ENCODE measurements at regions not wholly inside any gene's neighbourhood (a gene's known extent, or its start where the extent isn't known, plus 50 kb on each side); places are given as distances from the start of the nearest gene placed in this dataset.

- peaks cover 0 to 30% of the 10 kb centered on the region in 2 experiments; a peak in 3 of 4 replicates for H3K4me1 ChIP-seq (ENCODE audit: control insufficient read depth in 1 of 2, insufficient read depth in 2 of 2, low read depth in 1 of 2, low read length in 1 of 2)
- H3K9me2 ChIP-seq: no peaks in the 10 kb centered on the region
- no peaks in the 10 kb centered on the region for H3K27me3 ChIP-seq (ENCODE audit: insufficient read depth)
- H3K79me2 ChIP-seq (ENCODE audit: insufficient read depth): no peaks in the 10 kb centered on the region
- CTCF ChIA-PET: interaction anchor here (0.6 kb wide), 1 partner anchor 1273 kb away, joined by 4 read pairs; no protein-coding TSS in a partner anchor
- peak overlapping the region; percentile 72 for H2AFZ ChIP-seq (ENCODE audit: low read depth)
- POLR2A ChIA-PET: no interaction called here
- H3F3A ChIP-seq (replicated peaks; ENCODE audit: insufficient read depth): peaks cover 30% of the 10 kb centered on the region
- no peaks in the 10 kb centered on the region for H3K9me3 ChIP-seq
- H3K4me3 ChIP-seq (ENCODE audit: low read depth in 2 of 2, low read length in 1 of 2): no peak overlapping the region
- WGBS (ENCODE audit: low lambda C conversion rate): 15% methylated on average over 1 of the region's 1 CpG
- H3K27ac ChIP-seq (ENCODE audit: low read depth in 2 of 2, low read length in 1 of 2): peak overlapping the region in 1 of 2 experiments; percentile 87; a peak in 2 of 4 replicates
- H4K20me1 ChIP-seq (ENCODE audit: insufficient read depth): no peaks in the 10 kb centered on the region
- H3K36me3 ChIP-seq (replicated peaks in 1 of 2; ENCODE audit: control insufficient read depth in 1 of 2, insufficient read depth in 2 of 2, low read length in 1 of 2): no peaks in the 10 kb centered on the region
- H3K9ac ChIP-seq: no peak overlapping the region; the same call in 1 of the 2 replicates
- peak overlapping the region; percentile 36 for H3K4me2 ChIP-seq
- DNase-seq: no peak
- TF ChIP-seq, protein P1, sequence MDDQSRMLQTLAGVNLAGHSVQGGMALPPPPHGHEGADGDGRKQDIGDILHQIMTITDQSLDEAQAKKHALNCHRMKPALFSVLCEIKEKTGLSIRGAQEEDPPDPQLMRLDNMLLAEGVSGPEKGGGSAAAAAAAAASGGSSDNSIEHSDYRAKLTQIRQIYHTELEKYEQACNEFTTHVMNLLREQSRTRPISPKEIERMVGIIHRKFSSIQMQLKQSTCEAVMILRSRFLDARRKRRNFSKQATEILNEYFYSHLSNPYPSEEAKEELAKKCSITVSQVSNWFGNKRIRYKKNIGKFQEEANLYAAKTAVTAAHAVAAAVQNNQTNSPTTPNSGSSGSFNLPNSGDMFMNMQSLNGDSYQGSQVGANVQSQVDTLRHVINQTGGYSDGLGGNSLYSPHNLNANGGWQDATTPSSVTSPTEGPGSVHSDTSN (IDR thresholded peaks at IDR 0.05): peak; percentile 46; the same call in 1 of the 2 replicates
- TF ChIP-seq EP300 (IDR thresholded peaks at IDR 0.05; ENCODE audit: borderline replicate concordance in 1 of 2, low read depth in 1 of 2, low read length in 1 of 2) (peak in 1 of 2 experiments; percentile 54; a peak in 1 of 4 replicates), YY1 (IDR thresholded peaks at IDR 0.05; ENCODE audit: low read depth) (no peak), MEF2A (IDR thresholded peaks at IDR 0.05; ENCODE audit: borderline replicate concordance, low read depth) (no peak), NRF1 (IDR thresholded peaks at IDR 0.05; ENCODE audit: low read depth, low read length) (no peak), RCOR1 (IDR thresholded peaks at IDR 0.05; ENCODE audit: low read length) (no peak), ELF1 (IDR thresholded peaks at IDR 0.05) (no peak), MAX (IDR thresholded peaks at IDR 0.05; ENCODE audit: low read depth) (no peak), RFX5 (IDR thresholded peaks at IDR 0.05; ENCODE audit: low read length) (no peak), RAD21 (IDR thresholded peaks at IDR 0.05; ENCODE audit: low read length) (no peak), FOXJ3 (CRISPR knock-in tag; IDR thresholded peaks at IDR 0.05) (no peak), FOXM1 (IDR thresholded peaks at IDR 0.05; ENCODE audit: low read depth) (no peak), GATA2 (CRISPR knock-in tag; IDR thresholded peaks at IDR 0.05) (no peak), CHD2 (IDR thresholded peaks at IDR 0.05; ENCODE audit: low read length, partially characterized antibody) (no peak), TAF1 (IDR thresholded peaks at IDR 0.05; ENCODE audit: borderline replicate concordance, low read depth, low read length) (no peak), JUND (IDR thresholded peaks at IDR 0.05) (peak; percentile 63), RXRA (IDR thresholded peaks at IDR 0.05; ENCODE audit: borderline replicate concordance, low read depth) (no peak), EZH2phosphoT487 (IDR thresholded peaks at IDR 0.05; ENCODE audit: borderline replicate concordance, low read depth) (no peak), CTCF (IDR thresholded peaks at IDR 0.05) (no peak), GABPA (IDR thresholded peaks at IDR 0.05; ENCODE audit: low read depth) (no peak), POLR2AphosphoS5 (IDR thresholded peaks at IDR 0.05; ENCODE audit: low read depth, low read length) (no peak), SIN3A (IDR thresholded peaks at IDR 0.05; ENCODE audit: borderline replicate concordance, low read depth, low read length) (no peak)
- TF ChIP-seq, protein P2, sequence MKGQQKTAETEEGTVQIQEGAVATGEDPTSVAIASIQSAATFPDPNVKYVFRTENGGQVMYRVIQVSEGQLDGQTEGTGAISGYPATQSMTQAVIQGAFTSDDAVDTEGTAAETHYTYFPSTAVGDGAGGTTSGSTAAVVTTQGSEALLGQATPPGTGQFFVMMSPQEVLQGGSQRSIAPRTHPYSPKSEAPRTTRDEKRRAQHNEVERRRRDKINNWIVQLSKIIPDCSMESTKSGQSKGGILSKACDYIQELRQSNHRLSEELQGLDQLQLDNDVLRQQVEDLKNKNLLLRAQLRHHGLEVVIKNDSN (IDR thresholded peaks at IDR 0.05; ENCODE audit: borderline replicate concordance, low read depth): no peak
- TF ChIP-seq, protein P3, sequence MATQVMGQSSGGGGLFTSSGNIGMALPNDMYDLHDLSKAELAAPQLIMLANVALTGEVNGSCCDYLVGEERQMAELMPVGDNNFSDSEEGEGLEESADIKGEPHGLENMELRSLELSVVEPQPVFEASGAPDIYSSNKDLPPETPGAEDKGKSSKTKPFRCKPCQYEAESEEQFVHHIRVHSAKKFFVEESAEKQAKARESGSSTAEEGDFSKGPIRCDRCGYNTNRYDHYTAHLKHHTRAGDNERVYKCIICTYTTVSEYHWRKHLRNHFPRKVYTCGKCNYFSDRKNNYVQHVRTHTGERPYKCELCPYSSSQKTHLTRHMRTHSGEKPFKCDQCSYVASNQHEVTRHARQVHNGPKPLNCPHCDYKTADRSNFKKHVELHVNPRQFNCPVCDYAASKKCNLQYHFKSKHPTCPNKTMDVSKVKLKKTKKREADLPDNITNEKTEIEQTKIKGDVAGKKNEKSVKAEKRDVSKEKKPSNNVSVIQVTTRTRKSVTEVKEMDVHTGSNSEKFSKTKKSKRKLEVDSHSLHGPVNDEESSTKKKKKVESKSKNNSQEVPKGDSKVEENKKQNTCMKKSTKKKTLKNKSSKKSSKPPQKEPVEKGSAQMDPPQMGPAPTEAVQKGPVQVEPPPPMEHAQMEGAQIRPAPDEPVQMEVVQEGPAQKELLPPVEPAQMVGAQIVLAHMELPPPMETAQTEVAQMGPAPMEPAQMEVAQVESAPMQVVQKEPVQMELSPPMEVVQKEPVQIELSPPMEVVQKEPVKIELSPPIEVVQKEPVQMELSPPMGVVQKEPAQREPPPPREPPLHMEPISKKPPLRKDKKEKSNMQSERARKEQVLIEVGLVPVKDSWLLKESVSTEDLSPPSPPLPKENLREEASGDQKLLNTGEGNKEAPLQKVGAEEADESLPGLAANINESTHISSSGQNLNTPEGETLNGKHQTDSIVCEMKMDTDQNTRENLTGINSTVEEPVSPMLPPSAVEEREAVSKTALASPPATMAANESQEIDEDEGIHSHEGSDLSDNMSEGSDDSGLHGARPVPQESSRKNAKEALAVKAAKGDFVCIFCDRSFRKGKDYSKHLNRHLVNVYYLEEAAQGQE (IDR thresholded peaks at IDR 0.05; ENCODE audit: low read depth, low read length): no peak
- TF ChIP-seq, protein P4, sequence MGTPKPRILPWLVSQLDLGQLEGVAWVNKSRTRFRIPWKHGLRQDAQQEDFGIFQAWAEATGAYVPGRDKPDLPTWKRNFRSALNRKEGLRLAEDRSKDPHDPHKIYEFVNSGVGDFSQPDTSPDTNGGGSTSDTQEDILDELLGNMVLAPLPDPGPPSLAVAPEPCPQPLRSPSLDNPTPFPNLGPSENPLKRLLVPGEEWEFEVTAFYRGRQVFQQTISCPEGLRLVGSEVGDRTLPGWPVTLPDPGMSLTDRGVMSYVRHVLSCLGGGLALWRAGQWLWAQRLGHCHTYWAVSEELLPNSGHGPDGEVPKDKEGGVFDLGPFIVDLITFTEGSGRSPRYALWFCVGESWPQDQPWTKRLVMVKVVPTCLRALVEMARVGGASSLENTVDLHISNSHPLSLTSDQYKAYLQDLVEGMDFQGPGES (IDR thresholded peaks at IDR 0.05; ENCODE audit: low read depth, low read length): no peak
- TF ChIP-seq, protein P5, sequence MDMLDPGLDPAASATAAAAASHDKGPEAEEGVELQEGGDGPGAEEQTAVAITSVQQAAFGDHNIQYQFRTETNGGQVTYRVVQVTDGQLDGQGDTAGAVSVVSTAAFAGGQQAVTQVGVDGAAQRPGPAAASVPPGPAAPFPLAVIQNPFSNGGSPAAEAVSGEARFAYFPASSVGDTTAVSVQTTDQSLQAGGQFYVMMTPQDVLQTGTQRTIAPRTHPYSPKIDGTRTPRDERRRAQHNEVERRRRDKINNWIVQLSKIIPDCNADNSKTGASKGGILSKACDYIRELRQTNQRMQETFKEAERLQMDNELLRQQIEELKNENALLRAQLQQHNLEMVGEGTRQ (IDR thresholded peaks at IDR 0.05; ENCODE audit: borderline replicate concordance, low read depth, low read length): no peak
These were observed 193.5 kb upstream of the KIF2B start for GRCh38 chr17:53629188-53629587.
